ENCODE measurements at regions not wholly inside any gene's neighbourhood (a gene's known extent, or its start where the extent isn't known, plus 50 kb on each side); places are given as distances from the start of the nearest gene placed in this dataset.
A peak's percentile ranks its signal among the peaks of the same experiment; 100 is the strongest.
"Not testable (repeated sequence)": the region's sequence is repeated elsewhere in the genome, so short reads cannot be mapped to it uniquely, and the experiment has no call there.

DNA sequence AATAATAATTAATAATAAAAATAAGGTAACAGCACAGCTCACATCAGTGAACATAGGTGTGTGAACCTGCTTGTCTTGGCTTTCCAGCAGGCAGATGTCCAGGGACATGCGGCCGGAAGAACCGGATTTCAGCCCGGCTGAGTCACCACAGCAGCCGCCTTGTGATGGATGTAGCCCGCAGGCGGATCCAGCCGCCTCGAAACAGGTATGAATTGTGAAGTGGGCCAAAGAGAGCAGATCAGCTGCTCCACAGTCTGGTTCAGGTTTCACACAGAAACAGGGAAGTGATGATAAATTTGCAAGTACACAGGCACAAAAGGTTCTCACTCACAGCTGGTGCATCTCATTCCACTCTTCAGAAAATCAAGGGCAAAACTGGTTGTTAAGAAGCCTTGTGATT, 55.1 kb downstream of the ID4 start:
- DNase-seq, result peak; percentile 99

DNA sequence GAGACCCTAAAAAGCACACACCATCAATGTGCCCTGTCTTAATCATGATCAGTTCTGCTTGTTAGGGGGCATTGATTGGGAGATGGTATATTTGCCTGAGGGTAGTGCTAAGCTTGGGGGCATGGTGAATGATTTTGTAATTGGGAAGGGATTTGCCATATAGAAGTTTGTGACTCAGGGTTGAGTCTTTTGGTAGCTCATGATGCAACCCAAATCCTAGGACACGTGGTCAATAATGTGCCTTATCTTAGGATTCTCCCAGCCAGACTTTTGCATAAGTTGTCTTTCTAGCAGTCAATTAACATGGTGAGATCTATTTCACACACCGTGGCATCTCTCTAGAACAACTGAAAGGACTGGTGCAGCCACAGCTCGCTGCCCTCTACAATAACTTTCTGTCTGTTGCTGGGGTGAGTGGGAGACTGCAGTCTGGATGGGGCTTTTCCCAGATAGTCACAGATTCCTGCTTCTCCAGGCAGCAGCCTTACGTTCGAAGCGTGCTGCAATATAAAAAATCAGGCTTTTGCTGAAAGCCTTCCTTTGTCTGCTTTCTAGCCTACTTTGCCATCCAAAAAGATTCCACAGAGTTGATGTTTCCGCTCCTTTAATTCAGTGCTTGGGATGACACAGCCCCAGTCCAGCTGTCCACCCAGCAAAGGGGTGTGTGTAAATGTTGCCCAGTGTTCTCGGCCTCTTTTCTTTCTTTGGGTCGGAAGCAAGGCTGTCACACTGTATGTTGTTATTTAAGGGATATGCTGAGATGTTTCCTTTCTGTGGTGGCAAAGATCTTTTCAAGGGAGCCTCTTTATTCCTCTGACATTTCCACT, 58.9 kb downstream of the ID4 start:
- DNase-seq, result no peak

DNA sequence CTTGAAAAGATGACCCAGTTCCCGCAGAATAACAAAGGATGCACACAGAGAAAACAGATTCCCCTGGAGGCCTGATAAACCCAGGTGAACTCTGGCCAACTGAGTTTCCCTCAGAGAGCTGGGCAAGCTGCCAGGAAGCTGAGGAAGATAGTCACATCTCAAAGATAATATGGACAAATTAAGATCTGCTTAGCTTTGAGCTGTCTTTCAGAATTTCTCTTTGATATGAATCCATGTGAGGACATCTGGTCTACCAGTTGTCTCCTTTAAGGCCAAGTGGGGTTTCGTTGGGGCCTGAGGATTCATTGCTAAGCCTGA, 59.5 kb downstream of the ID4 start:
- DNase-seq, result peak; percentile 77

DNA sequence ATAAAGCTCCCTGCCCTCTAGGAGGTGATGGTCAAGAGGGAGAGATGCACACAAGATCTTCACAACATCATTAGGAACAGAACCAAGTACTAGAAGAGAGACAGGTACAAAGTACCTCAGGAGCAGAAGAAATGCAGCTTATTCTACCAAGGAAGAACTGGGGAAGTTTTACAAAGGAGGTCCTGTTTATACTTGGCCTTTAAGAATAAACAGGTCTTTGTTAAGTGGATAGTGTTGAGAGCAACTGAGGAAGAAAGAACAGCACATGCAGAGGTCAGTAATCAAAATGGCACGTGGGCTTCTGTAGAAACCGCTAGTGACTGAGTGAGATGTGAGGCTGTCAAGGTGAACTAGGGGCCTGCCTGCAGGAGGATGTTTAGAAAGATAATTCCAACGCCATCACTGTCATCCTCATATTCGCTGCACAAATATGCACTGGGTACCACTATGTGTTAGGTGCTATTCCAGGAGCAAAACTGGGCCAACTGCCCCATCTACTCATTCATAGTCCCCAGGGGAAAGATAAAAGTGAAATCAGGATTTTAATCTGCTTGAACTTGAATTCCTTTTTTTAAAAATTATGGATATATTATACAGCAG, 61.1 kb downstream of the ID4 start:
- no peak for DNase-seq

DNA sequence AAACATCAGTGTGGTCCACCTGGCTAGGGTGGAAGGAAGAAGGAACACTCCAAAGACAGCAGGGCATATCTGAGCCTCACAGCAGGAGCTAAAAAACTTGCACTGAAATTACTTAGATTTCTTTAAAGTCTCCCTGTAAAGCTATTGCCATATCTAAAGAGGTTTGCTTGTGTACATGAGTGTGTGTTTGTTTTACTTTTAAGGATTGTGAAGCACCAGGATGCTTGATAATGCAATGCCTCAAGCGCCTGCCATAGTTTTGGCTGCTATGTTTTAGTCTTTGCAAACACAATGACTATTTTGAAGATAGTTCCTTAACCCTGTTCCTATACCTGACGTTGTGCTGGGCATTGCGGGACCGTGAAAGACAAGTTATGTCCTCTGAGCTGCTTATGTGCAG, 65.0 kb downstream of the ID4 start:
- no peak for DNase-seq

DNA sequence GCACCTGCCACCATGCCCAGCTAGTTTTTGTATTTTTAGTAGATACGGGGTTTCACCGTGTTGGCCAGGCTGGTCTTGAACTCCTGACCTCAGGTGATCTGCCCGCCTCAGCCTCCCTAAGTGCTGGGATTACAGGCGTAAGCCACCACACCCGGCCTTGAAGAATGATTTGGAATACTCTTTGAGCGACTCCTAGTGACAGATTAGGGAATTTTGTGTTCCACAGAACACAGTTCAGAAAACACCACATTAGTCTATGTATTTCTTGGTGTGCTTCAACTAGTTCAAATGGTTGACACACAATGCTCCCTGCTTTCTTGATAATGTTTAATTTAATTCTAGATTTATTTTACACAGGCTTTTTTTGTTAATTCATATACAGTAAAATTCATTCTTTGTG, 67.2 kb downstream of the ID4 start:
- not testable (repeated sequence) for DNase-seq

DNA sequence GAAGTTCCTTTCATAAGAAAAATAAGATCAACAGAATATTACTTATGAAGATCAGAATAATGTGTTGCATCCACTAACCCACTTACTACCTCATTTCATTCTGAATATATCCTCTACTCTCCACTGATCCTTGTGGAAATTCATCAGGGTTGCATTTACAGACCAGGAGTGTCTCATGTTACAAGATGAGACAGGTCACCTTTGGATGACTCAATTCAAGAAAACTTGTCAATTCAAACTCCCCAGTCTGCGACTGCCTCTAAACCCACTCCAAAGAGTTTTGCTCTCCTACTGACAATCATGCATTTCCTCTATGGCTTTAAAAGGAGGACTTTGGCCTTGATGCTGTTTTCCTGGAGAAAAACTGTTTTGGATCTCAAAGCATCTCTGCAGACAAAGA, 68.4 kb downstream of the ID4 start:
- DNase-seq, result no peak

DNA sequence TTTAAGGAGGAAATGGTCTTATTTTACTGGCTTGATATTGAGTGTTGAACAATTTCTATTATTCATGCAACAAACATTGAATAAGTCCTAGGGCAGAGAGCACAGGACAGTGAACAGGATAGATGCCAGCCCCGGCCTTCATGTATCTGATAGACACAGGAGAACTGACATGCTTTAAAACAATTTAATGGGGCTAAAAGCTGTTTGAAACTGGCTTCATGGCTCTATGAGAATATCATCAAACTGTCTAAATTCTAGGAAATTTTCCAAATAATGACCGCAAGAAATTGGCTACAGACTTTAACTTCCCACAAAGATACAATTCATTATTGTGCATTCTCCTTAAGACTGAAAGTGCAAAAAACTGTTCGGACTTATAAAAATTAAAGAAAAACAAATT, 69.0 kb downstream of the ID4 start:
- DNase-seq, result no peak

DNA sequence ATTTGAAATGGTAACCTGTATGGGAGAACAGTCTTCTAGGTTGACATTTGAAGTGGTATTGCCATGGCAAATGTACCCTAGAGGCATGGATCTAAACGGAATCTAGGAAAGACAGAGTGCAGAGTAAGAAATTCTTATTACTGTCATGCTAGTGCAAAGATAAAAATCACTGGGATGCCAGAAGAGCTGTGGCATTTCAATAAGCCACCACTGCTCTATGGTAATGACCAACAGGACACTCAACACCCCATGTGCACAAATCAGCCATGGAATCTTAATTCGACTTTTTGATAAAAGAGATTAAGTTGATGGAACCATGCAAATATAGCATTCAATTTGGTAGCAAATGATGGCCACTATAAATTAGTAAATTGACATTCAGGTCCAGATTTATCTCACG, 74.1 kb downstream of the ID4 start:
- no peak for DNase-seq

DNA sequence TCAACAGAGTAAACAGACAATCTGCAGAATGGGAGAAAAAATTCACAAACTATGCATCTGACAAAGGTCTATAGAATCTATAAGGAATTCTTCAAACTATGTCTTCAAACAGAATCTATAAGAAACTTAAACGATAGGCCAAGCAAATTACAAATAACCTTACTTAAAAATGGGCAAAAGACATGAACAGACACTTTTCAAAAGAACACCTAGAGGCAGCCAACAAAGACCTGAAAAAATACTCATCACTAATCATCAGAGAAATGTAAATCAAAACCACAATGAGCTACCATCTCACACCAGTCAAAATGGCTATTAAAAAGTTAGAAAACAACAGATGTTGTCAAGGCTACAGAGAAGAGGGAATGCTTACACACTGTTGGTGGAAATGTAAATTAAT, 81.3 kb downstream of the ID4 start:
- no peak for DNase-seq

DNA sequence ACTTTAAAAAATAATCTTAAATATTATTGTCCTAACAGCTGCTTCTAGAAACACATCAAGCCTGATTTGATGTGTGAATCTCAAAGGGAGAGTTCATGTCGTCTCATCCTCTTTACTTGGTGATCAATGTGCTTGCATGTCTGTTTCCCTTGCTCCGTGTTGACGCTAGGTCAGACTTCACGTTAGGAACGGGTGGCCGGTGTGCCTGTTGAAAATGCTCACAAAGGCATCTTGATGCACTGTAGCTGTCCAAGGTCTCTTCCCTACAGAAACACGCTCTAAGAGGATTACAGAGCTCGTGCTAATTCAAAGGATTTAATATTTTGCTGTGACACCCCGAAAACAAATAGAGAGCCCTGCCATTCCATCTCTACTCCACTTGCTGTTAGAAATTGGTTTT, 84.6 kb downstream of the ID4 start:
- no peak for DNase-seq

DNA sequence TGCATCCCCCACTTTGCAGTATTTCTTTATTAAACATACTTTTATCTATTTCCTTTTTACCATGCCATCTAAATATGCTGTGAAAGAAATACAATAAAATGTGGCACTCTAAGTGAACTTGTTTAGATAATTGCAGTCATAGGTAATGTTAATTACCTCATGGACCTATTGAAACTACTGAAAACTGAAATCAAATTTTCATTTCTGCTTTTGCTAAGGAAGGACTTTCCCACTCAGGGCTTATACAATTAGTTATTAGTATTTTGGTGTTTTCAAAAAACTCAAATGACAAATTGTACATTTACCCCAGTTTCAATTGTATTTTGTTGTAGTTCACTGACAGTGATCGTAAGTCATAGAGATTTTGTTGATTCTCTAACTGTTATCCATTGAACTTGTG, 88.4 kb downstream of the ID4 start:
- no peak for DNase-seq

DNA sequence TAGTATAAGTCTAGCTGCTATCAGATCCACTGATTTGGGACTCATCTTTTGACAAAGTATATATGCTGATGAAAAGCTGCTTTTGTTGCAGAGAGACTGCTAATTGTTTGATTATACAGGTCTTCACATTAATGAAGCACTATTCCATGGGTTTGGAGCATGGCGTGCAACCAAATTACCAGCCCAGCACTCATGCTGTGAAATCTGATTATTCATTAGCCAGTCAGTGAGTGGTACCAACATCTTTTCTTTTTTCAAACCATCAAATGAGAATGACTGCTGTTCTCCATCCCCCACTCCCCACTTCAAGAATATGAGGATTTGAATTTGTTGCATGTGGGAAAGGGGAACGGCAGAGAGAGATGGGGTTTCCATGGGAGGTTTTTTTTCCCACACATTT, 91.3 kb downstream of the ID4 start:
- DNase-seq, result no peak

DNA sequence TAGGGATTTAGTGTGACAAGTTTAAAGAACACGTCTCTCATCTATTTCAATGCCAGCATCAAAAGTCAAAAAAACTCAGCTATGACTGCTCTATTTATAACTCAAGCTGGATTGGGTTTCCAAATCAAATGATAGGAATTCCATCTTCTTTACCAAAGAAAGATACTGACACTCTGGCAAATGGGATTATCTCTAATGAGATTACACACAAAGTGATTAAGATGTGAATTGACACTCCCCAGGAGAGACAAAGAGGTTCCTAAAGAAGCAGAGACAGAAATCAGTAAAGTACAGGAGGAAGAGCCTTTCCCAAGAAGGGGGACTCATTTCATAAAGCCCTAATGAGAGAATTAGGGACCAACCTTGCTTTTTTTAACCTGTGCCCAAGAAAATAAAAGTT, 92.1 kb downstream of the ID4 start:
- no peak for DNase-seq

DNA sequence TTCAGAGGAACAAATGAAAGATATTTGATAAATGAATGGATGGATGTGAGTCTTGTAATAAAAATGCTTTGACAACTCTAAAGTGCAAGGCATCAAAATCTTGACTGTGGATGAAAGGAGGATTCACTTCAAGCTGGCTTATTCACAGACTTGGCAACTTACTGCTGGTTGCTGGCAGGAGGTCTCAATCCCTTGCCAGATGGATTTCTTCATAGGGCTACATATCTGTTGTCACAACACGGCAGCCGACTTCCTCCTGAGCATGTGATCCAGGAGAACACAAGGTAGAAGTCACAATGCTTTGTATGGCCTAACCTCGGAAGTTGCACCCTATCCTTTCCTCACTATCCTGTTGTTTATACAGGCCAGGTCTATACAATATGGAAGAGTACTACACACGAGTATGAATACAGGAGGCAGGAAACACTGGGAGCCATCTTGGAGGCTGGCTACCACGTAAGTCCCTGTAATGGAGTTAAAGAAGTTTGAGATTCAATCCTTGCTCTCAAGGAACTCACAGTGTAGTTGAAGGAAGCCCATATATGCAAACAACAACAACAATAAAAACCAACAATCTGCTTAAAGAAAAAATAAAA, 97.9 kb downstream of the ID4 start:
- no peak for DNase-seq

DNA sequence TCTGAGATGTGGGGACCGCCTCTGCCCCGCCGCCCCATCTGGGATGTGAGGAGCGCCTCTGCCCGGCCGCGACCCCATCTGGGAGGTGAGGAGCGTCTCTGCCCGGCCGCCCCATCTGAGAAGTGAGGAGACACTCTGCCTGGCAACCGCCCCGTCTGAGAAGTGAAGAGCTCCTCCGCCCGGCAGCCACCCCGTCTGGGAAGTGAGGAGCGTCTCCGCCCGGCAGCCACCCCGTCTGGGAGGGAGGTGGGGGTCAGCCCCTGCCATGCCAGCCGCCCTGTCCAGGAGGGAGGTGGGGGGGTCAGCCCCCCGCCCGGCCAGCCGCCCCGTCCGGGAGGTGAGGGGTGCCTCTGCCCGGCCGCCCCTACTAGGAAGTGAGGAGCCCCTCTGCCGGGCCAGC, 102.2 kb downstream of the ID4 start:
- not testable (repeated sequence) for DNase-seq

DNA sequence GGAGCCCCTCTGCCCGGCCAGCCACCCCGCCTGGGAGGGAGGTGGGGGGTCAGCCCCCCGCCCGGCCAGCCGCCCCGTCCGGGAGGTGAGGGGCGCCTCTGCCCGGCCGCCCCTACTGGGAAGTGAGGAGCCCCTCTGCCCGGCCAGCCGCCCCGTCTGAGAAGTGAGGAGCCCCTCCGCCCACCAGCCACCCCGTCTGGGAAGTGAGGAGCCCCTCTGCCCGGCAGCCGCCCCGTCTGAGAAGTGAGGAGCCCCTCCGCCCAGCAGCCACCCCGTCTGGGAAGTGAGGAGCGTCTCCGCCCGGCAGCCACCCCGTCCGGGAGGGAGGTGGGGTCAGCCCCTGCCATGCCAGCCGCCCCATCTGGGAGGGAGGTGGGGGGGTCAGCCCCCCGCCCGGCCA, 102.8 kb downstream of the ID4 start:
- DNase-seq, result not testable (repeated sequence)

DNA sequence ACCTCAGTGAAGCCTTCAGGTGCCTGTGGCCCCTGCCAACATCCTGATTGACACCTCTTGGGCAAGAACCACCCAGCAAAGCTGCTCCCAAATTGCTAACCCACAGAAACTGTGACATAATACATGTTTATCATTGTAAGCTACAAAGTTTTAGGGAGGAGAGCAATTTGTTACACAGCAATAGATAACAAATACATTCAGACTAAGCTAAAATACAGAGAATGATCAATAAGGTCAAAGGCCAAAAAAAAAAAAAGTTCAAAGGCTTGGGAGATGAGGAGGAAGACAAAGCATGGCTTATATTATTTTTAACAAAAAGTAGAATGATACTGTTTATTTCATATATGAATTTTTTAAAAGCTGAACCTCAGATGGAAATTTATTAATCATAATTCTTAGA, 105.9 kb downstream of the ID4 start:
- DNase-seq, result no peak

DNA sequence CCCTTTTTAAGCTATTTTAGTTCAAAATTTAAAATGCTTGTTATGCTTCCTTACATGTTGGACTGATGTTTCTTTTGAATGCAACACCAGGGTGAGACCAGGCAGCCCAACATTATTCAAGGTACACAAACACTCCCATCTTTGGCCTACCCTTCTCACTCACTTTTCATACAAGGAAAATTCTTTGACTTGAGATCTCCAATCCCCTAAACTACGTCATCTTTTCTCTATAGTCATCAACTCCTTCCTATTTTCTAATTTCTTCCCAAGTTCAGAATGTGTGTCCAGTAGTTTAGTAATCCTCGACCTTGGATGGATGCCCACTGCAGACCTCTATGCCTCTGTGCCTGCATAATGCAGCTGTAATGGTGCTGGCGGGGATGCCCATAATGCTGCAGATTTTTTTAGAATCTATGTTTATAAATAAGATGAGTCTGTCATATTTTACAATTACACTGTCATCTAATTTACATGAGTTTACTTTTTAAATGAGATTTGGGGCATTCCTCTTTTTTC, 108.7 kb downstream of the ID4 start:
- no peak for DNase-seq

DNA sequence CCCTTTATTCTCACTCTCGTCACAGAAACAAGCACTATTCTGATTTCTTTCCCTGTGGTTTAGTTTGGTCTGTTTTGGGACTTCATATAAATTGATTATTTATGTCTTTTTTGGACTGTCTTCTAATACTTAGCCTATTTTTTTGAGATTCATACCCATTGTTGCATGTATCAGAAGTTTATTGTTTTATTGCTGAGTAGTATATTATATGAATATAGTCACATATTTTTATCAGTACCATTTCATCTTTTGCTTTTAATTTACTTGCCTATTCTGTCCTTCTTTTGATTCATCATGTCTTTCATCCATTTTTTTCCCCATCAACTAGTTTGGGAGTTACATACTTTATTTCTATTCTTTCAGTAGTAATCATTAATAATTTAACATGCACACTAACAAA, 112.0 kb downstream of the ID4 start:
- no peak for DNase-seq

DNA sequence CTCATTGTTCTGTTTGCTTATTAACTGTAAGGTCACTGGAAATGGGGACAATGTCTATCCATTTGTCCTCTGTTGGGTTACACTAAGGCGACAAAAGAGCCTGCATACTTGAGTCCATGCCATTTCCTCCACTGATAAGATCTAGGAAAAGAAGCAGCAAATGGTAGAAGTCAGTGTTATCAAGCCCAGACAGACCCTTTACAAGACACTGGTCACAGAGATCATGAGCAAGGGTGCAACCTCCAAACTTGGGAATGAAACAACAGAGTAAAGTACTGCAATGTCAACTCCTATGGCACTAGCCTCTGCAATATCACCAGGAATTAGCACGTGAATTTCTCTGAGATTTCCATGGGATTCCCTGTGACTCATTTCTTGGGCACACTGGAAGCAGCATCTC, 126.9 kb downstream of the ID4 start:
- DNase-seq, result no peak

DNA sequence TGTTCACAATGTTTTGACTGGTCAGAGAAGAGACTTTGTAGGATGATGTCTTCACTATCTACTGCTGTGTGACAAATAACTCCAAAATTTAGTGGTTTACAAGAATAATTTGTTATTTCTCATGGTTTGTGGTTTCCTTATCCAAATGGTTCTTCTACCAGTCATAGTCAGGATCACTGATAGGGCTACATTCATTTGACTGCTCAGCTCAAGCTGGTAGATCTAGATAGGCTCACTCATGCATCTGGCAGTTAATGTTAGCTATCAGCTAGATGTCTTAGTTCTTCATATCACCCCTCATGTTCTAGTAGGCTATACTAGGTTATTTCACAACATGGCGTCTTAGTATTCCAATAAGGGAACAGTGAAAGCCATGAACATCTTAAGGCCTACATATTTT, 131.0 kb downstream of the ID4 start:
- DNase-seq, result no peak

DNA sequence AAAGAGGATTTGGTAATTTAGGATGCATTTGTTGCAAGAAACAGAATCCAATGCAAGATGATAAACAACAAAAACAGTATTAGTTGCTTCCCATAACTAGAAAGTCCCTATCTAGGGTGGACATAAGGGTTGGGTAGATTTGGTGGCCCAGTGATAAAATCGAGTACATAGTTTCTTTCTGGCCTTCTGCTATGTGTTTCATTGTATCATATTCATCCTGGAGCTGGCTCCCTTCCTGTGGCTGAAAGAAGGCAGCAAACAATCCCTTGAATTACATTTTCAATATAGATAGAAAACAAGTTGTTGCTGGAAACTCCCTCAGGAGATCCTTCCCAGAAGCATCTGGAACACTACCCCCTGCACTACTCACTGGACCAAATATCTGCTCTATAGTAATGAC, 135.1 kb downstream of the ID4 start:
- DNase-seq, result no peak

DNA sequence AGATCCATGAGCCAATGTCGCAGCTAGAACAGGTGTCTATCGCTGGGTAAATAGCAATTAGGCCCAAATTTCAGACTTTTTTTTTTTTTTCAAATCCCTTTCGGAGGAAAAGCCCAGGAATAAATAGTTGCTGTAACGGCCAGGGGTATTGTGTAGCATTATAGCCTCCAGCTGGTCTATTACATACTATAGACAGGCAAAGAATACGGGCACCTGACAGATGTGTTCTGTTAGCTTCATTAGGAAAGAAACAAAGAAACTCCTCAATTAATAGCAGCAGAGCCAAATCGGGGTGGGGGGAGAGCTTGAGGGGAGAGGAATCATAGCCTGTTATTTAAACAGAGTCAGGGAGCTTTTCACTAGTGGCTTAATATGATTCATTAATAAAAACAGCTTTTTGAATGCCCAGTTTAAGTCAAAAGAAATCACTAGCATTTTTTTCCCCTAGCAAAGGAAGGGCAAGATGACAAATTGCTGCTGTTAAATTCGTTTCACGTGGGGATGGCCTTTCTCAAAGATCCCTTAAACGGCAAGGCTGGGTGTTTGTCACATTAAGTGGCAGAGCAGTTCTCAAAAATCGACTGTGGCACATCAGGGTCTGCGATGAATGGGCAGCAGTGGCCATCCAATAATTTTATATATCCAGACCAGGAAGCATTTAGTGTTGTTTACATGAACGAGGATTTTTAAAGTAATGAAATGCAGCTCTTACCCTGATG, 139.4 kb downstream of the ID4 start:
- no peak for DNase-seq
